ENCODE measurements at regions not wholly inside any gene's neighbourhood (a gene's known extent, or its start where the extent isn't known, plus 50 kb on each side); places are given as distances from the start of the nearest gene placed in this dataset.

GRCh38 chr4:15130441-15130840, 128.2 kb downstream of the CPEB2 start:
- DNase-seq (ENCODE audit: low read depth) = no peak

GRCh38 chr4:15131551-15131950, 129.3 kb downstream of the CPEB2 start:
- DNase-seq (ENCODE audit: low read depth) = no peak

DNA sequence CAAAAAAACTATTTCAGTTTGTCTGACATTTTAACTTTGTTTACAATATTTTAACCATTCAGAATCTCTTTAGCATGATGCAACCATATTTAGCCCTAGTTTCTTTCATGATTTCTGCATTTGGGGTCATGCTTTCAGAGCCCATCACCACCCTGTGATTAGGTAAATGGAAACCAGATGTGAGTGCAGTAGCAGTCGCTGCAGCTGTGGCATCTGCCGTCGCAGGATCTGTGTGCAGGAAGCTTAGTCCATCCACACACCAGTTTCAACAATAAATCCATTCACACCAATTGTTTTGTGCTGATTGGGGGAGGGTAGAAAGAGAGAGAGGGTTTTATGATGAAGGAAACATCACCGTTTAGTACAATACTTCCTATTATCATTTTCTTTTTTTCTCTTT, 130.5 kb downstream of the CPEB2 start:
- DNase-seq (ENCODE audit: low read depth) = no peak

DNA sequence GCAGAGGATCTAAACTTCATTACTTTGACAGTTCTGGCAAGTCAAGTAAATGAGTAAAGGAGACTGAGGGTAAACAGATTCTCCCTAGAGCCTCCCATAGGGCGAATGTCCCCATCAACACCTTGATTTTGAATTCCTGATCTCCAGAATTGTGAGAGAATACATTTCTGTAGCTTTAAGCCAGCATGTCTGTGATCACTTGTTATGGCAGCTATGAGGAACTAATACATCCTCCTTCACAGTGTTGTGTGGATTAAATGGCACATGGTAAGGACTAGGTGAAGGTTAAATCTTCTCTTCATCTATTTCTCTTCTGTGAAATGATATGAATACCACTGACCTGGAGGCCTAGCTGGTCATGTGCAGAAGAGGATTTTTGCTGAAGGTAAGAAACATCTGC, 137.3 kb downstream of the CPEB2 start:
- no peak for DNase-seq (ENCODE audit: low read depth)

DNA sequence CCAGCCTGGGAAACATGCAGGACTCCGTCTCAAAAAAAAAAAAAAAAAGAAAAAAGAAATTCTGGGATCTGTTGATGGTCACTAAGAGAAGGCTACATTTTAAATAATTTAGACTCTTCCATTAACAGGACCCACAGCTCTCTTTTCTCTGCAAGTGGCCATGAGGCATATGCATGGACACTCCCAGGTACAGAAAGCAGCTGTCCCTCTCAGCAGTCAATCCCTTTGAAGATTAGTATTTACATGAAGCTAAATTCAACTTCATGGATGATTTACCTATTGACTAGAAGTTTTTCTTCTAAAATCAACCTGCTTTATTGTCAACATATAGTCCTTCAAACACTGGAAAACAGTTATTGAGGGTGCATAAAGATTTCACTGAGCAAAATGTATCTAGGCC, 139.9 kb downstream of the CPEB2 start:
- DNase-seq (ENCODE audit: low read depth) = no peak

DNA sequence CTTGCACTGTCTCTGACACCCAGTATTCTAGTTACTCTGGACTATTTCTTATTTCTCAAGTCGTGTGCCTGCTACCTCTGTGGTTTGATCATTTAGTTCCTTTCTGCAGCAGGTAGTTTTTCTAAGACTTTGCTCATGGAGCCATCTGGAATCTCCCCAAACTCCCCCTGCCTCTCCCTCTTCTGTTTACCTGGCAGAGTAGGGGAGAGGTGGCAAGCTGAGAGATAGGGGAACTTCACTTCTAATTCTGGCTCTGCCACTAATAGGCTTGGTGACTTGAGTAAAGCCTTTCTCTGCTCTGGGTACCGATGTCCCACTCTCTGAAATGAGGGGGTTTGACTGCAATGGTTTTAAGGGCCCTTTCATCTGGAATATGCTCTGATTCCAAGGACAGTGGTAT, 141.3 kb downstream of the CPEB2 start:
- DNase-seq (ENCODE audit: low read depth) = no peak

GRCh38 chr4:15144249-15144966, 142.1 kb downstream of the CPEB2 start:
- DNase-seq (ENCODE audit: low read depth) = no peak

GRCh38 chr4:15144967-15145295, 142.7 kb downstream of the CPEB2 start:
- no peak for DNase-seq (ENCODE audit: low read depth)

DNA sequence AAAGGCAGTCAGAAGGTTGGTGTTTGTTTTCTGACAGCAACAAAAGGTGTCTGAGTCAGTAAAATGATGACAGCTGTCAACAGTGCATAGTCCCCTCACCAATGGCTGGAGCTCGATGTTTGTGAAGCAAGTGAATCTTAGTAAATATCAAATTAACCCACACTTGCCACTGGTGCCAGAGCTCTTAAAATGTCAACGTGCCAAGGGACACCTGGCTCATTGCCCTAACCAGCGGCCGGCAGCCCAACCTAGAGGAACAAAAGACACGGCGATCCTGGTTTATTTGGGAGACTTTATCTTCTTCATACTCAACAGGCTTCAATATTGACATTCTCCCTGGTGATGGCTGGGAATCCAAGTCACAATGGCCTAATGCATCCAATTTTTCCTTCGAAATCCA, 143.4 kb downstream of the CPEB2 start:
- DNase-seq (ENCODE audit: low read depth) = no peak

GRCh38 chr4:15147714-15148113, 145.4 kb downstream of the CPEB2 start:
- no peak for DNase-seq (ENCODE audit: low read depth)

GRCh38 chr4:15148199-15148598, 145.9 kb downstream of the CPEB2 start:
- no peak for DNase-seq (ENCODE audit: low read depth)

- no peak for DNase-seq (ENCODE audit: low read depth)
Measured at GRCh38 chr4:15148691-15149090, 146.4 kb downstream of the CPEB2 start.

DNA sequence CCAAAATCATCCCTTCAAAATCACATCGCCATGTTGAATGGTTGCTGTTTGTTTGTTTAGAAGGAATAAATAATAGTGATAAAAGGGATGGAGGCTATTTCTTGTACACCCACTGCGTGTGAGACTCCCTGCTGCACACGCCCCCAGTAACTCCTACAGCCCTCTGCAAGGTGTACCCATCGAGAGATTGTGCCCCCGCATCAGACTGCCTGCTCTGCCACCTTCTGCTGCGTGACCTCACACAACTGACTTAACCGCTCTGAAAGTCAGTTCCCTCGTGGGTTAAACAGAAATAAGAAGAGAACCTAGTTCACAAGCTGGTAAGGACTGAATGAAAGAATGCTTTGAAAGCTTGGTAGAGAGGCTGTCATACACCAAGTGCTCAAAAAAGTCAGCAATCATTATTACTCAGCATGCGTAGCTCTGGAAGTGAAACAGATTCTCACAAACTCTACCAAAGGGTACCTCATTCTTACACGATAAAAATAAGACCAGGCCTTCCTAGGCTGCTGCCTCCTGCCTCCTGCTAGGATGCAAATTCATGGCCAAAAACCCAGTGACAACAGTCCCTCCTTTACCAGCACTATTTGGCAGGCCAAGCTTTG, 147.1 kb downstream of the CPEB2 start:
- no peak for DNase-seq (ENCODE audit: low read depth)

DNA sequence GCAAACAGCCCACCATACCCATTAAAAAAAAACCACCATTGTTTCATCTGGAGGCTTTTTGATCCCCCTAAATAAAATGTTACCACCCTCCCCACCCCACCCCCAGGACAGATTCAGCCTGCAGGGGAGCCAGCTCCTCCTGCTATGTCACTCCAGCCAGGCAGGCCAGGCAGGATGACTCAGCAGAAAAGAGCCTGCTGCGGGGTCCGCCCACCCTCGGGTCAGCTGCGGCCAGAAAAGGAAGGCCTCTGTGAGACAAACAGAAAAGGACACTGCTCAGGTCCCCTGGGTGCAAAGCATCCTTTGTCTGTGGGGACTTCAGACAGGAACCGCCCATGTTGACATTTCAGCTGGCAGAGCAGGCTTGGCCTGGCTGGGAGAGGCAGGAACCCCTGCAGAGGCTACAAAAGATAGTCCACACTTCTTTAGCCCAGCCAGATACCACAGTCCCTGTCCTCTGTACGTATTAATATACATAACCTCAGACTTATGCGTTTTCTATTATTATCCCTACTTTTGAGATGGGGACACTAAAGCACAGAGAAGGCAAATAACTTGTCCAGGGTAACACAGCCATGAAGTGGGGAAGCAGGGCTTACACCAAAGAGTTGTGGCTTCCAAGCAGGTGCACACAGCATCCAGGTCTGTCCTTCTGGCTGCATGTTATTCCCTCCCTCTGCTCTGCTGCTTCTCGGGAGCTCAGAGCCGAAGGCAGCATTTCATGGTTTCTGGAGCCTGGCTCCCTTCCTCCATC, 147.7 kb downstream of the CPEB2 start:
- no peak for DNase-seq (ENCODE audit: low read depth)

DNA sequence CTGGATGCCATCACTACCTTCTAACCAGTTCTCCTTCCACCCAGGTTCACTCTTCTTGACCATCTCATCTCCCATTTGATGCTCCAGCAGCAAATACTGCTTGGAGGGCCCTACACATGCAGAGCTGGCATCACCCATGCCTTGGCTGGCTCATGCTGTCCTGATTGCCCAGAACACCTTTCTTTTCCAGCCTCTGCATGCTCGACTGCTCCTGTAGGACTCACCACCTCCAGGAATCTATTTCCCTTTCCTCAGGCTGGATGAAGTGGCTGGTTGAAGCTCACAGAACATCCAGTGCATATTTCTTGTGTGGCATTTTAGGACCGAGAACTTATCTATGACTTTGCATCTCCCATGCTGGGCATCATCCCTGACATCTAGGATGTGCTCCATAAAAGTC, 148.3 kb downstream of the CPEB2 start:
- no peak for DNase-seq (ENCODE audit: low read depth)

- DNase-seq (ENCODE audit: low read depth) = no peak
Measured at GRCh38 chr4:15151033-15151432, 148.8 kb downstream of the CPEB2 start.

GRCh38 chr4:15153662-15154061, 151.4 kb downstream of the CPEB2 start:
- no peak for DNase-seq (ENCODE audit: low read depth)

- no peak for DNase-seq (ENCODE audit: low read depth)
Measured at GRCh38 chr4:15158406-15159091, 156.3 kb downstream of the CPEB2 start.

- no peak for DNase-seq (ENCODE audit: low read depth)
Measured at GRCh38 chr4:15159477-15160019, 157.3 kb downstream of the CPEB2 start.

DNA sequence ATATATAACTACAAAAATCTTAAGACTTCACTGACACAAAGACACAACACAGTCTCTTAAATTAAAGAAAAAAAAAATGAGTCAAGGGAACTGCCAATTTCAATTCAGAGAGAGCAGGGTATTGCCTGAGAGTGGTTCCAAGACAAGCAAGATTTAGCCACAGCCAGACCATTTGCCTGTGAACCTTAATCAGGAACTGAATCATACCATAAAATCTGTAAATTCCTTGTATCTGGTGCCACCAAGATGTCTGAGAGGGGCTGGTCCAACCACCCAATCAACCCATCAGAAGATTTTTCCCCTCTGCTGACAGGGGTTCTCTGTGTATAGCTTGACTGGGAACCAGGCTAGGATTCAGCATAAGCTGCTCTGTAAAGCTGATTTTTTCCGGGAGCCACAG, 159.2 kb downstream of the CPEB2 start:
- DNase-seq (ENCODE audit: low read depth) = no peak

GRCh38 chr4:15162046-15162445, 159.8 kb downstream of the CPEB2 start:
- DNase-seq (ENCODE audit: low read depth) = no peak

DNA sequence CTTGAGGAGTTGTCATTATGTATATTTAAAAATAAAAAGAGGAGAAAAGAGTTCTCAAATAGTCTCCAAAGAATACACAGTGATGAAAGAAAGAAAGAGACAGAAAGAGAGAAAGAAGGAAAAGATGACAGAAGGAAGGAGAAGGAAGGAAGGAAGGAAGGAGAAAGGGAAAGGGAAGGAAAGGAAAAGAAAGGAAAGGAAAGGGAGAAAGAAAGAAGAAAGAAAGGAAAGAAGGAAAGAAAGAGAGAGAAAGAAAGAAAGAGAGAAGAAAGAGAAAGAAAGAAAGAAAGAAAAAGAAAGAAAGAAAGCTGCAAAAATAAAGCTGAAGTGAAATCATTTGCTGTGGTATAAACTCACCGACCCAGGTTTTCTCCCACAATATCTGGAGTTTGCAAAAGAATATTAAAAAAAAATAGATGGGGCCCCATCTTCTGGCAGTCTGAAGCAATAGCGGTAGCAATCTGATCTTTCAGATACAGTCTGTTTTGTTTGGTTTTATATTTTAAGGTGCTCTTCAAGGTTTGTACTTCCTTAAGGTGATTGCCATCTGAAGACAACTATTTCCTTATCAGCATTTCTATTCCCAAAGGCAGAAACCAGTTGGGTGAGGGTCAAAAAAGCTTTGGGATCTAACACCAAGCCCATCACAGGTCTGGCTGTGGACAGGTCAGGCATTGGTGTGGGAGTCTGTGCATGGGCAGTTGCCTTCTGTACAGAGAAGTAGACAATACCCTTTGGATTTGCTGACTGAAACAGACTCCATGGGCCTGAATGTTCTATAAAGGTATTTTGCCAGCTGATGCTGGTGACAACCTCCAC, 160.4 kb downstream of the CPEB2 start:
- no peak for DNase-seq (ENCODE audit: low read depth)
